Stomach (tissue), 8 donors: ENCODE measurements at regions not wholly inside any gene's neighbourhood (a gene's known extent, or its start where the extent isn't known, plus 50 kb on each side); places are given as distances from the start of the nearest gene placed in this dataset.
"Not testable (repeated sequence)": the region's sequence is repeated elsewhere in the genome, so short reads cannot be mapped to it uniquely, and the experiment has no call there.

Source experiments
- DNase-seq, 2 donors: peaks; one replicate each; pipeline versions ENCODE4 v3.0.0 to v3.0.0-alpha.2; 2013 to 2019
- H3K27ac ChIP-seq, 5 donors: fragments of 200-600 bp in 4 of 5; sonication (generic) in 4 of 5; one replicate each; pipeline ENCODE4 v1.5.1; 2013 to 2019; ENCODE audit warnings: mild to moderate bottlenecking in 1 of 5, moderate library complexity in 1 of 5
- H3K27me3 ChIP-seq, 3 donors: fragments of 200-600 bp; sonication (generic); one replicate each; pipeline ENCODE4 v1.5.1; 2017 to 2019; ENCODE audit warnings: mixed run types in 1 of 3
- H3K36me3 ChIP-seq, 4 donors: fragments of 200-600 bp; sonication (generic); 1 replicate in 3 of 4; 2 replicates in 1 of 4; pipeline ENCODE4 v1.5.1; 2016 to 2019
- H3K4me1 ChIP-seq, 4 donors: fragments of 200-600 bp; sonication (generic); one replicate each; pipeline ENCODE4 v1.5.1; 2016 to 2019
- H3K4me3 ChIP-seq, 4 donors: fragments of 200-600 bp; sonication (generic) in 3 of 4; one replicate each; pipeline ENCODE4 v1.5.1; 2016 to 2019; ENCODE audit warnings: mild to moderate bottlenecking in 1 of 4
- H3K9me3 ChIP-seq, 4 donors: fragments of 200-600 bp; sonication (generic); one replicate each; pipeline ENCODE4 v1.5.1; 2016 to 2019
- CTCF ChIP-seq, 7 experiments: fragments of 450-650 bp in 4 of 7; fragments of 200-600 bp in 3 of 7; sonication (generic) in 3 of 7; IDR thresholded peaks; one replicate each; pipeline ENCODE4 v1.5.1; 2016 to 2019; ENCODE audit warnings: antibody characterized with exemption in 7 of 7, control low read depth in 2 of 7, mild to moderate bottlenecking in 1 of 7
- EP300 ChIP-seq: sonication (generic); formaldehyde crosslinking; IDR thresholded peaks from one replicate; pipeline ENCODE4 v1.6.1; 2017; ENCODE audit warnings: antibody characterized with exemption
- POLR2A ChIP-seq, 4 donors: fragments of 450-650 bp; IDR thresholded peaks; one replicate each; pipeline ENCODE4 v1.6.1; 2016; ENCODE audit warnings: antibody characterized with exemption in 4 of 4, control low read depth in 2 of 4, mild to moderate bottlenecking in 1 of 4, moderate library complexity in 1 of 4
- POLR2AphosphoS5 ChIP-seq, 3 donors: sonication (generic); formaldehyde crosslinking; IDR thresholded peaks; one replicate each; pipeline ENCODE4 v1.6.1; 2016; ENCODE audit warnings: antibody characterized with exemption in 3 of 3
- WGBS, 5 donors: extraction: QIAGEN DNeasy Blood & Tissue Kit in 3 of 5; methylation state at CpG; one replicate each; pipeline versions ENCODE4 v1.1.5 to v1.1.7; 2013 to 2018; 5-methylcytosine and 5-hydroxymethylcytosine counted together
- intact Hi-C: fragments of 100-400 bp; cut with DNase I; formaldehyde crosslinking; loops from one replicate; pipeline ENCODE4 v1.15.1; 2023; ENCODE audit warnings: low total_unique reads
- donor health status: healthy with polysubstance abuse.
- donor health status: Bipolar disorder and iron deficiency.
- donor health status: healthy.

GRCh38 chr1:234820597-234820996 lies 210.6 kb upstream of the IRF2BP2 start:
- no peaks in the 10 kb centered on the region for H3K9me3 ChIP-seq
- H3K4me3 ChIP-seq, result no peak overlapping the region
- DNase-seq, result no peak
- H3K4me1 ChIP-seq, result peaks cover 0 to 15% (median 4%) of the 10 kb centered on the region in 4 donors
- H3K27ac ChIP-seq, result no peak overlapping the region
- no peaks in the 10 kb centered on the region for H3K27me3 ChIP-seq
- TF ChIP-seq EP300 (no peak), CTCF (IDR thresholded peaks at IDR 0.05) (no peak), POLR2AphosphoS5 (IDR thresholded peaks at IDR 0.05) (no peak), POLR2A (IDR thresholded peaks at IDR 0.05) (no peak)
- H3K36me3 ChIP-seq, result no peaks in the 10 kb centered on the region
- intact Hi-C loops, result no loop called here
- 81 to 95% (median 92%) methylated on average over 1 of the region's 1 CpG for WGBS, 5 donors

- H3K27ac ChIP-seq, H3K36me3 ChIP-seq, DNase-seq, H3K27me3 ChIP-seq, H3K9me3 ChIP-seq, H3K4me3 ChIP-seq, intact Hi-C loops: not testable (repeated sequence)
- 77 to 96% (median 87%) methylated on average over 5 to 6 of the region's 7 CpGs for WGBS, 5 donors
- H3K4me1 ChIP-seq, result peaks cover 0 to 18% (median 4%) of the 10 kb centered on the region in 4 donors
Observed at GRCh38 chr1:234819845-234820244, 209.9 kb upstream of the IRF2BP2 start.

- H3K27me3 ChIP-seq, intact Hi-C loops, H3K9me3 ChIP-seq, H3K4me3 ChIP-seq, DNase-seq, H3K36me3 ChIP-seq: not testable (repeated sequence)
- Histone ChIP-seq H3K4me1 (peaks cover 0 to 18% (median 6%) of the 10 kb centered on the region in 4 donors), H3K27ac (peak overlapping the region; percentile 81 to 89 (median 84))
- 53 to 76% (median 60%) methylated on average over 2 to 3 of the region's 5 CpGs for WGBS, 5 donors
Observed at GRCh38 chr1:234818040-234818387, 208.0 kb upstream of the IRF2BP2 start.

- TF ChIP-seq POLR2AphosphoS5 (IDR thresholded peaks at IDR 0.05), result peak in 1 of 3 donors; percentile 3
- 29 to 59% (median 39%) methylated on average over 8 to 11 of the region's 11 CpGs for WGBS, 5 donors
- H3K27ac ChIP-seq, result peak overlapping the region; percentile 81 to 89 (median 84)
- H3K27me3 ChIP-seq, intact Hi-C loops, H3K9me3 ChIP-seq, H3K4me3 ChIP-seq, H3K36me3 ChIP-seq: not testable (repeated sequence)
- peak in 1 of 2 donors; percentile 76 for DNase-seq
- H3K4me1 ChIP-seq, result peaks cover 0 to 18% (median 6%) of the 10 kb centered on the region in 4 donors
Observed at GRCh38 chr1:234817313-234818039, 207.5 kb upstream of the IRF2BP2 start.

- H3K4me3 ChIP-seq, H3K27me3 ChIP-seq, intact Hi-C loops, H3K36me3 ChIP-seq, H3K9me3 ChIP-seq: not testable (repeated sequence)
- Histone ChIP-seq H3K4me1 (peaks cover 0 to 20% (median 7%) of the 10 kb centered on the region in 4 donors), H3K27ac (peak overlapping the region; percentile 81 to 89 (median 84))
- TF ChIP-seq POLR2AphosphoS5 (IDR thresholded peaks at IDR 0.05) (peak in 1 of 3 donors; percentile 62), EP300 (peak; percentile 90)
- WGBS, 5 donors, result 0 to 38% (median 33%) methylated on average over 1 to 7 of the region's 7 CpGs
- DNase-seq, result peak in 1 of 2 donors; percentile 49
Observed at GRCh38 chr1:234816864-234817263, 206.9 kb upstream of the IRF2BP2 start.

- H3K9me3 ChIP-seq, H3K36me3 ChIP-seq, H3K27me3 ChIP-seq, H3K4me3 ChIP-seq, intact Hi-C loops: not testable (repeated sequence)
- DNase-seq, result peak; percentile 57 to 74
- TF ChIP-seq EP300, result peak; percentile 53
- TF ChIP-seq POLR2AphosphoS5 (IDR thresholded peaks at IDR 0.05), result peak in 1 of 3 donors; percentile 44
- 21 to 28% (median 24%) methylated on average over 16 to 21 of the region's 26 CpGs for WGBS, 5 donors
- H3K4me1 ChIP-seq, result peaks cover 0 to 23% (median 7%) of the 10 kb centered on the region in 4 donors
- peak overlapping the region; percentile 81 to 89 (median 87) for H3K27ac ChIP-seq
Observed at GRCh38 chr1:234816186-234816851, 206.3 kb upstream of the IRF2BP2 start.

- intact Hi-C loops, H3K36me3 ChIP-seq, DNase-seq, H3K4me3 ChIP-seq, H3K27me3 ChIP-seq, H3K9me3 ChIP-seq: not testable (repeated sequence)
- WGBS, 5 donors, result 11 to 38% (median 30%) methylated on average over 5 to 6 of the region's 7 CpGs
- Histone ChIP-seq H3K4me1 (peaks cover 0 to 23% (median 7%) of the 10 kb centered on the region in 4 donors), H3K27ac (peak overlapping the region; percentile 81 to 90 (median 87))
Observed at GRCh38 chr1:234815295-234815815, 205.4 kb upstream of the IRF2BP2 start.

GRCh38 chr1:234814235-234814634 lies 204.3 kb upstream of the IRF2BP2 start:
- 93 to 100% (median 97%) methylated on average over 2 to 3 of the region's 7 CpGs for WGBS, 5 donors
- H3K4me3 ChIP-seq, H3K27me3 ChIP-seq, H3K9me3 ChIP-seq, intact Hi-C loops, DNase-seq, H3K36me3 ChIP-seq: not testable (repeated sequence)
- H3K4me1 ChIP-seq, result peaks cover 0 to 27% (median 12%) of the 10 kb centered on the region in 4 donors
- peak overlapping the region in 2 of 5 donors; percentile 43 to 56 for H3K27ac ChIP-seq

- H3K36me3 ChIP-seq, intact Hi-C loops: not testable (repeated sequence)
Observed at GRCh38 chr1:234811824-234812223, 201.8 kb upstream of the IRF2BP2 start.

GRCh38 chr1:234810726-234811125 lies 200.7 kb upstream of the IRF2BP2 start:
- H3K27me3 ChIP-seq, H3K9me3 ChIP-seq, H3K27ac ChIP-seq, intact Hi-C loops, DNase-seq, H3K36me3 ChIP-seq, H3K4me3 ChIP-seq: not testable (repeated sequence)
- 73 to 91% (median 80%) methylated on average over 1 to 4 of the region's 4 CpGs for WGBS, 5 donors
- H3K4me1 ChIP-seq, result peaks cover 0 to 14% (median 7%) of the 10 kb centered on the region in 4 donors

More at GRCh38 chr1:234811824-234812223, 201.8 kb upstream of the IRF2BP2 start:
- peaks cover 0 to 17% (median 7%) of the 10 kb centered on the region in 4 donors for H3K4me1 ChIP-seq
- 53 to 89% (median 85%) methylated on average over 3 to 6 of the region's 6 CpGs for WGBS, 5 donors
- H3K27me3 ChIP-seq, H3K9me3 ChIP-seq, H3K27ac ChIP-seq, H3K4me3 ChIP-seq: not testable (repeated sequence)
- peak in 1 of 2 donors; percentile 38 for DNase-seq
